Epithelial cell of proximal tubule (primary cell): ENCODE measurements at regions not wholly inside any gene's neighbourhood (a gene's known extent, or its start where the extent isn't known, plus 50 kb on each side); places are given as distances from the start of the nearest gene placed in this dataset.
"Not testable (repeated sequence)": the region's sequence is repeated elsewhere in the genome, so short reads cannot be mapped to it uniquely, and the experiment has no call there.

Source experiments
- DNase-seq: peaks from one replicate; pipeline ENCODE4 v3.0.0-alpha.2; 2011; ENCODE audit warnings: low read depth
- H3K4me3 ChIP-seq: 2 replicates; pipeline ENCODE4 v1.5.1; 2011; ENCODE audit warnings: low read depth, mild to moderate bottlenecking, low read length
- CTCF ChIP-seq: conservative IDR thresholded peaks from 2 replicates; pipeline ENCODE4 v1.5.1; 2012; ENCODE audit warnings: low read depth, mild to moderate bottlenecking, low read length

GRCh38 chr6:19571176-19571575 lies 266.0 kb upstream of the ID4 start:
- no peak for TF ChIP-seq CTCF
- DNase-seq = no peak
- no peak overlapping the region for H3K4me3 ChIP-seq

- no peak for DNase-seq
- no peak for TF ChIP-seq CTCF
- no peak overlapping the region for H3K4me3 ChIP-seq
These were observed 258.7 kb upstream of the ID4 start for GRCh38 chr6:19578481-19578880.

- not testable (repeated sequence) for H3K4me3 ChIP-seq, DNase-seq
These were observed 253.0 kb upstream of the ID4 start for GRCh38 chr6:19584207-19584606.

- no peak overlapping the region for H3K4me3 ChIP-seq
- no peak for DNase-seq
- no peak for TF ChIP-seq CTCF
These were observed 249.8 kb upstream of the ID4 start for GRCh38 chr6:19587238-19587942.

GRCh38 chr6:19590501-19591131 lies 246.6 kb upstream of the ID4 start:
- no peak overlapping the region for H3K4me3 ChIP-seq
- TF ChIP-seq CTCF = no peak
- DNase-seq = no peak

- TF ChIP-seq CTCF = no peak
- H3K4me3 ChIP-seq = no peak overlapping the region
- DNase-seq = no peak
These were observed 239.3 kb upstream of the ID4 start for GRCh38 chr6:19597809-19598320.

- no peak for TF ChIP-seq CTCF
- H3K4me3 ChIP-seq = no peak overlapping the region
- DNase-seq = no peak
These were observed 237.2 kb upstream of the ID4 start for GRCh38 chr6:19599796-19600464.
